ENCODE measurements at regions not wholly inside any gene's neighbourhood (a gene's known extent, or its start where the extent isn't known, plus 50 kb on each side); places are given as distances from the start of the nearest gene placed in this dataset.
"Not testable (repeated sequence)": the region's sequence is repeated elsewhere in the genome, so short reads cannot be mapped to it uniquely, and the experiment has no call there.

DNA sequence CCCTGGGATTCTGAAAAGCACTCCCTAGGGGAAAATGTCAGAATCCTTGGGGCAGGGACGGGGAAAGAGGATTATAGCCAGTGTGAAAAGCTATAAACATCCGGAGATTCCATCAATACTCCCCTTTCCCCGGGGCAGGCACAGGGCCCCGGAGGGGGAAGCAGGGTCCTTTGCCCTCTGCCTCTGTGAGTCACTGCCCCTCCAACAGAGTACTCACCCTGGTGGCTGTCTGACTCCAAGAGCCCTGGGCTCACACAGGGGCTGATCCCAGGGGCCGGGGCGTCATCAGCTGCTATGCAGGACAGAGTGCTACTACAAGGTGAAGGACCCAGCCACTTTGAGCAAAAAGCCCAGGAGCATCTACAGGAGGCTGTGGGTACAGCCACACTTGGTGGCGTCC lies 133.0 kb upstream of the PRR20G start:
- DNase-seq (no peak), ATAC-seq (no peak)
- no peaks in the 10 kb centered on the region for H3K9me3 ChIP-seq (ENCODE audit: control insufficient read depth, low read length, poor library complexity, severe bottlenecking)
- peaks cover 74% of the 10 kb centered on the region for H3K27me3 Mint-ChIP-seq
- H3K36me3 Mint-ChIP-seq (ENCODE audit: low read depth): no peaks in the 10 kb centered on the region
- peaks cover 7% of the 10 kb centered on the region for H3K4me1 Mint-ChIP-seq
- no peak overlapping the region for H3K27ac Mint-ChIP-seq
- no peak overlapping the region for H3K4me3 Mint-ChIP-seq

DNA sequence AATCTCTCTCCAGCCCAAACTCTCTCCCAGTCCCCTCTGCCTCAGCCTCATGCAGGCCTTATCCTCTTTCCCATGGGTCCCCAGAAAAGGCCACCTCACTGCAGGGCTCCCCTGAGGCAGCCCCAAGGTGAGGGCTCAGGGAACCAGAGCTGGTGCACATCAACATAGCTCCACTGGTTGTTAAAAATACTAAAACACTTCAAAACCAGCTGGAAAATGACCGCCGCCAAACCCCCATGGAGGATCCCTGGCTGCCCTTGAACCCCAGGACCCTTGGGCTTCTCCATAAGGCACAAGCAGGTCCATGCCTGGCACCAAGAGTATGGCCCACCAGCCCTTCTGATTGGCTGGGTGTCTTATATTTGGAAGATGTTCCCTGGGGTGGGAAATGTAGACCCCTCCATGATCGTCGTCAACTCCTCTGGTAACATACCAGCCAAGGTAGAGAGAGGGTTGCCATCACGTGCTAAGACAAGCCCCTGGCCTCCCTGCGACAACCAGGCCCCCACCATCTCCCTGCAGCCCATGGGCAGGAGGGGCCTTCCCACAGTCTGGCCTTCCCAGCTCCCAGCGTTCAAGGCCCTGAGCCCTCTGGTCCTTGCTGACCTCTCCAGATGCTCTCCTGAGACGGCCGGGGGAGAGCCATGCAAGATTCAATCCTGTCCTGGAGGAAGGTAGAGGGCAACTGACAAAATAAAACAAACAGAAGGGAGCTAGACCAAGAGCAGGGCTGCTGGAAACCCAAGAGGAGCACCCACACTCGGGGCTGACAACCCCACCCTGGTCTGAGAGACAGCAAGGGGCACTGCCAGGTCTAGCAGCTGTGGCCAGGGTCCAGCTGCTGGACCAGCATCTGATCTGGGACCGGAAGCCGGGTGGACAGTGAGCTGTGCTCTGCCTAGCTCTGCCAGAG lies 132.1 kb upstream of the PRR20G start:
- peaks cover 74% of the 10 kb centered on the region for H3K27me3 Mint-ChIP-seq
- H3K36me3 Mint-ChIP-seq (ENCODE audit: low read depth): no peaks in the 10 kb centered on the region
- H3K4me3 Mint-ChIP-seq: no peak overlapping the region
- ATAC-seq: no peak
- H3K27ac Mint-ChIP-seq: no peak overlapping the region
- DNase-seq: no peak
- no peaks in the 10 kb centered on the region for H3K9me3 ChIP-seq (ENCODE audit: control insufficient read depth, low read length, poor library complexity, severe bottlenecking)
- peaks cover 7% of the 10 kb centered on the region for H3K4me1 Mint-ChIP-seq

DNA sequence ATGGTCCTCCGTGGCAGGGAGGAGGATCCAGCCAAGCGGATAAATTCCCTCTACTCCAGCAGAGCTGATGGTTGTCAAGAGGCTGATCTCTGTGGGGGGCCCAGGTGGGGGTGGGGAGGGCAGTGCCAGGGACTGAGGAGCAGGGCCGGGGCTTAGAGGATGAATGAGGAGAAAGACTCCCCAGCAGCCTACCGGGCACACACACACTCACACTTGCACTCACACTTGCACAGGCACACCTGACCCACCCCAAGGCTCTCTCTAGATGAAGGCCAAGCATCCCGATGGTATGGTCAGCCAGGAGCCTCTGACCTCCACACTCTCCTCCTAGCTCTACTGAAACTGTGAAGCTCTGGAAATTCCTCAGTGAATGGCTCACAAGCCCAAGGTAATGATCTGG lies 131.3 kb upstream of the PRR20G start:
- ATAC-seq (no peak), DNase-seq (no peak)
- no peak overlapping the region for H3K4me3 Mint-ChIP-seq
- H3K36me3 Mint-ChIP-seq (ENCODE audit: low read depth): no peaks in the 10 kb centered on the region
- H3K27me3 Mint-ChIP-seq: peaks cover 74% of the 10 kb centered on the region
- peaks cover 4% of the 10 kb centered on the region for H3K4me1 Mint-ChIP-seq
- no peak overlapping the region for H3K27ac Mint-ChIP-seq
- H3K9me3 ChIP-seq (ENCODE audit: control insufficient read depth, low read length, poor library complexity, severe bottlenecking): no peaks in the 10 kb centered on the region

DNA sequence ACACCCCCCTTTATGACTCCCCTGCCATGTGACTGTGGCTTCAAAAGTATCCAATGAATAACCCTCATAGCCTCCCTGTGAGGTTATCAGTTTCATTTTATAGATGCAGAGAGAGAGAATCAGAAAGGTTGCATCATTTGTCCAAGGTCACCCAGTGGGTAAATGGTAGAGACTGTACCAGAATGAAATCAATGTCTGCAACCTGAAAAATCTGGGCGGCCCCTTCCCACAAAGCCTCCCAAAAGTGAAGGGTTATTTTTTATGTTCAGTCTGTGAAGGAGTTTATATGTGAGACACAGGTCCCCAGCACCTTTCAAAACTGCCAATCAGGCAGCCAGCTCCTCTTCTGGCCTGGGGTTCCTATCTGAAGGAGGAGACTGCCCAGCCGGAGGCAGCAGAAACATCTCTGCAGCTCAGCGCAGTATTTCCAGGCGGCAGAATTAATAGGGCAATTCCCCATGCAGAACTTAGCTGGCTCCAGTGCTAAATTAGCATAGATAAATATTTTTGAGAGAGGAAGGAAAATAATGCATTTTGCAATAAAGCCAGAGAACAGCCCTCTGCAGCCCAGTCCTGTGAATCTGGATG lies 130.8 kb upstream of the PRR20G start:
- Mint-ChIP-seq H3K27ac (no peak overlapping the region), H3K27me3 (peaks cover 74% of the 10 kb centered on the region), H3K36me3 (ENCODE audit: low read depth) (no peaks in the 10 kb centered on the region), H3K4me1 (peaks cover 4% of the 10 kb centered on the region), H3K4me3 (no peak overlapping the region)
- no peaks in the 10 kb centered on the region for H3K9me3 ChIP-seq (ENCODE audit: control insufficient read depth, low read length, poor library complexity, severe bottlenecking)
- ATAC-seq: no peak
- no peak for DNase-seq

DNA sequence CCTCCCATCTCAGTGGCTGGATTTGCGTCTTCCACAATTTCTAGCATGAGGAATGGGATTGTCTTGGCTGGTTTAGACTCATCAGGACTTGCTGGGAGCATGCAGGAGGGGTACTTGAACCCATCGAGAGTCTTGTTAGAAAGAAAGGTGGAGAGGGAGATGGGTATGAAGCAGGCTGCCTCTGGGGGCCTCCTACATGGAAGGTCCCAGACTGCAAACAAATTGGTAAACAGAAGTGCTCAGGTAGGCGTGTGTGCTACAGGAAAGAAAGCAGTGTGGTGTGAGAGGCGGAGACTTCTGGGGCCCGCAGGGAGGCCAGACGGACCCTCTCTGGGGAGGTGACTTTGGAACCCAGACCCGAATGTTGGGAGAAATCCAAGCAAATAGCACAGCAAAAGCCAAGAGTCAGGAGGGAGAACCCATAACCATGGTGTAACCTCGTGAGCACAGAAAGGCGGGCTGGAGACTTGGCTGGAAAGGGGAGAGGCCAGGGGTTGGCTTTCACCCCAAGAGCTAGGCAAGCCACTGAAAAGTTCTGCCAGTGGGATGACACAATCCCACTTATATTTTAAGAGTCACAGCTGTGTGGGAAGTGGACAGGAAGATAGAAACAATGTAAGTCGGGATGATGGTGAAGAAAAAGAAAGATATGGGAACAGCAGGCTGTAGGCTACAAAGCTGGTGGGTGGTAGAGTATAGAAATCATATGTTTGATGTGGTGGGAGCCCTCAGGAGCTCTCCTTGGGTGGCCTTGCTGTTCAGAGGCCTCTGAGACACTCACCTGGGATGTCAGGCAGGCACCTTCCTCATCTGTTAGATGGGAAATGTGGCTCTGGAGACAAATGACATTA lies 130.1 kb upstream of the PRR20G start:
- peaks cover 2% of the 10 kb centered on the region for H3K4me1 Mint-ChIP-seq
- H3K27me3 Mint-ChIP-seq: peaks cover 80% of the 10 kb centered on the region
- H3K27ac Mint-ChIP-seq: no peak overlapping the region
- DNase-seq (no peak), ATAC-seq (no peak)
- H3K9me3 ChIP-seq (ENCODE audit: control insufficient read depth, low read length, poor library complexity, severe bottlenecking): no peaks in the 10 kb centered on the region
- no peak overlapping the region for H3K4me3 Mint-ChIP-seq
- H3K36me3 Mint-ChIP-seq (ENCODE audit: low read depth): no peaks in the 10 kb centered on the region

DNA sequence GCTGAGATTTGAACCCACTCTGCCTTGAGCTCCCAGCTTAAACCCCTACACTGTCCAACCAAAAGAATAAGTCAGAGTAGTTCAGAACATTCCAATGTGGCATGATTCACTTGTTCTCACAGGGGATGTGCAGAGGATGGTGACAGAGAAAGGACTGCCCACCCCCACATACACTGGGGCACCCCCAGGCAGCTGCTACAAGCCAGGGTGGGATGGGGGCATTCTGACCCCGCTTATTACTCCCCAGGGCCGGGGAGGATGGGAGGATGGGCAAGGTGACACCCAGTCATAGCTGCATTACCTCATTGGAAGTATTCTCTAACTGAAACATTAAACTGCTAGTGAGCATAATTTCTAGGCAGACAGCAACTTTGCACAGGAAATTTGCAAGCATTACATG lies 126.0 kb upstream of the PRR20G start:
- H3K36me3 Mint-ChIP-seq (ENCODE audit: low read depth): no peaks in the 10 kb centered on the region
- H3K27ac Mint-ChIP-seq: no peak overlapping the region
- H3K9me3 ChIP-seq (ENCODE audit: control insufficient read depth, low read length, poor library complexity, severe bottlenecking): no peaks in the 10 kb centered on the region
- DNase-seq (no peak), ATAC-seq (no peak)
- H3K4me3 Mint-ChIP-seq: no peak overlapping the region
- peaks cover 90% of the 10 kb centered on the region for H3K27me3 Mint-ChIP-seq
- H3K4me1 Mint-ChIP-seq: no peaks in the 10 kb centered on the region

DNA sequence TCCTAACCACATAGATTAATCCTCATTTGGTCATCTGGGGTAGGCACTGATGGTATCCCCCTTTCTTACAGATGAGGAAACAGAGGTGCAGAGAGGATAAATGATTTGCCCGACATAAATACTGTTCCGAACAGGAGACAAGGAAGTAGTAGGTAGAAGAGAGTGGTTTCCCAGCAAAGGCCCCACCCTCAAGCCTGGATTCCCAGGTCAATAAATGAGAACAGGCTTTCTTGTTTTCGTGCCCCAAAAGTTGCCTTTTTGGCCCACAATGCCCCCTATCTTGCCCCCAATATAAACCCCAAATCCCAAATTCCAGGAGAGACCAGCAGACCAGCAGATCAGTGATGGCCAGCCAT lies 125.5 kb upstream of the PRR20G start:
- Mint-ChIP-seq H3K27me3 (peaks cover 86% of the 10 kb centered on the region), H3K27ac (no peak overlapping the region), H3K36me3 (ENCODE audit: low read depth) (no peaks in the 10 kb centered on the region), H3K4me3 (no peak overlapping the region), H3K4me1 (no peaks in the 10 kb centered on the region)
- no peaks in the 10 kb centered on the region for H3K9me3 ChIP-seq (ENCODE audit: control insufficient read depth, low read length, poor library complexity, severe bottlenecking)
- DNase-seq: no peak
- no peak for ATAC-seq

DNA sequence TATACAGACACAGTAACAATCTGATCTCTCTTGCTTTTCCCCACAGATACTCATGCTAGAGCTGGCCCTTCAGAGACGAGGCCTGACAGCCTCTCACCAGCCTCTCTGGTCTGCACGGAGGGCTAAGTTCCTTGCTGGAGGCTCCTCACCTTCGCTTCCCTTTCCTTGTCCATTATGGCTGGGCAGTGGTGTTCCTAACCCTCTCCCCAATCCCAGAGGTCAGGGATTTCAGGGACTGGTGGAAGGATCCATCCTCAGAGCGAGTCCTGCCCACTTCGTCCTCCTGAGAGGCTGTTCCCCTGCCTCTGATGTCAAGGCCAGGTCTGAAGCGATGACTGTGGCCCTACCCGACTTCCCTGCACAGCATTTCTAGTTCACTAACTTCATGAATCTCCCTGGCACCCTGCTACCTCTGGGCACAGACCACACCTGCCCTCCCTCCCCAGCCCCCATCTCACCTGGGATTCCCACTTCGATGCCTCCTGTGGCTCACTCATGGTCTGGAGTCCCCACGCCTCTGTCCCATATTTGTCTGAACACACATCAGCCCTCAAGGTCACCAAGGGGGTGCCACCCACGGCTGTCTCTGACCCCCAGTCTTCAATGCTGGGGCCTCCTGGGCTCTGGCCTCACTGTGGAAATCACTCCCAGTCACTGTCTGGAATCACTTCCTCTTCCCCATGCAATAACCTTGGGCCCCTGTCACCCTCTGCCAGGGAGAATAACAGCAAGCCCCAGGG lies 124.9 kb upstream of the PRR20G start:
- no peaks in the 10 kb centered on the region for H3K9me3 ChIP-seq (ENCODE audit: control insufficient read depth, low read length, poor library complexity, severe bottlenecking)
- Mint-ChIP-seq H3K4me1 (peaks cover under 1% of the 10 kb centered on the region), H3K36me3 (ENCODE audit: low read depth) (no peaks in the 10 kb centered on the region), H3K4me3 (no peak overlapping the region), H3K27ac (no peak overlapping the region), H3K27me3 (peaks cover 86% of the 10 kb centered on the region)
- ATAC-seq (no peak), DNase-seq (no peak)

DNA sequence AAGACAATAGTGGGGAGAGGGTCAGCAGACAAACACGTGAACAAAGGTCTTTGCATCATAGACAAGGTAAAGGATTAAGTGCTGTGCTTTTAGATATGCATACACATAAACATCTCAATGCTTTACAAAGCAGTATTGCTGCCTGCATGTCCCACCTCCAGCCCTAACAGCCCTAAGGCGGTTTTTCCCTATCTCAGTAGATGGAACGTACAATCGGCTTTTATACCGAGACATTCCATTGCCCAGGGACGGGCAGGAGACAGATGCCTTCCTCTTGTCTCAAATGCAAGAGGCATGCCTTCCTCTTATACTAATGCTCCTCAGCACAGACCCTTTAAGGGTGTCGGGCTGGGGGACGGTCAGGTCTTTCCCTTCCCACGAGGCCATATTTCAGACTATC lies 124.0 kb upstream of the PRR20G start:
- not testable (repeated sequence) for H3K4me1 Mint-ChIP-seq; H3K36me3 Mint-ChIP-seq (ENCODE audit: low read depth); H3K4me3 Mint-ChIP-seq; H3K27ac Mint-ChIP-seq; DNase-seq; H3K9me3 ChIP-seq (ENCODE audit: control insufficient read depth, low read length, poor library complexity, severe bottlenecking); ATAC-seq
- H3K27me3 Mint-ChIP-seq: peaks cover 86% of the 10 kb centered on the region

DNA sequence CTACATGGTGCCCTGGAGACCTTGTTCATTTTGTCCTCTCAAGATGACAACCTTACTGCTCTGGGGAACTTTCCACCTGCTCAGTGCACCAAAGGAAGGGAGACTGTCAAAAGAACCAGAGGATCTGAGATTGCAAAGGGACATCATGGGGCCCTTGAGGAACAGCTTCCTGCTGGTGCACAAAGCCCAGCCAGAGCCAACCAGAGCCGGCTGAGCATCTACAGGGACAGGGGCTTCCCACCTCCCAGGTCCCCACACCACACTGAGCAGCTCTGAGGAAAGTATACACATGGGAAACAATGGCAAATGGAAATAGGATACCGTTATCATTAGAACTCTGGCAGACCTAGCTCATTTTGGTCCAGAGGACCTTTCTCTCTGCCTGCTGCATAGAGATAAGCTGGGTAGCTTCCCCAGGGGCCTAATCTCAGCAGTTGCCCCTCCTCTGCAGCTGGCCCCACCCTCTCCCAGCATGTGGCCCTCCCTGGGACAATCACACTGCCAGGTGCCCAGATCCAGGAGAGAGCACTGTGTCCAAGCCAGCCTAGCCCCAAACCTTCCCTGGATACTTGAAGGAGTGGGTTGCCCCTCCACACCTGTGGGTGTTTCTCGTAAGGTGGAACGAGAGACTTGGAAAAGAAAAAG lies 123.4 kb upstream of the PRR20G start:
- Mint-ChIP-seq H3K27me3 (peaks cover 84% of the 10 kb centered on the region), H3K4me3 (no peak overlapping the region), H3K27ac (peak overlapping the region; percentile 14), H3K4me1 (peaks cover 3% of the 10 kb centered on the region), H3K36me3 (ENCODE audit: low read depth) (no peaks in the 10 kb centered on the region)
- no peak for ATAC-seq
- DNase-seq: no peak
- H3K9me3 ChIP-seq (ENCODE audit: control insufficient read depth, low read length, poor library complexity, severe bottlenecking): no peaks in the 10 kb centered on the region

DNA sequence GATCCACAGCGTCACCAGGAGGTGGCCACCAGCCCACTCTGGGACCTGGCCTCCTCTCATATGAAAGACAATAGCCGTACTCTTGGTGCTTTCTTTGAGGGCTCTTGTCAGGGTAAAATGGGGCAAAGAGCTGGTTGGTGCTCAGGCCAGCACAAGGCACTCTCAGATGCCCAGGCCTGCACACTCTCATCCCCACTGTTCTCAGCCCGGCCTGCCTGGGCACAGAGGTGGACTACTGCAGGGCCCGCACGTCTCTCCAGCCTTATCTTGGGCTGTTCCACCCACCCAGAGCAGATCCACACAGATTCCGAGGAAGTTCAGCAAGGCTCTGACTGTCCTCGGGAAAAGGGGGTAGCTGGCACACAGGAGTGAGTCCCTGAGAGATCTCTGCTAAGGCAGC lies 122.8 kb upstream of the PRR20G start:
- H3K9me3 ChIP-seq (ENCODE audit: control insufficient read depth, low read length, poor library complexity, severe bottlenecking): no peaks in the 10 kb centered on the region
- peaks cover 3% of the 10 kb centered on the region for H3K4me1 Mint-ChIP-seq
- DNase-seq: no peak
- no peak overlapping the region for H3K4me3 Mint-ChIP-seq
- H3K27me3 Mint-ChIP-seq: peaks cover 86% of the 10 kb centered on the region
- peak overlapping the region; percentile 14 for H3K27ac Mint-ChIP-seq
- ATAC-seq: no peak
- H3K36me3 Mint-ChIP-seq (ENCODE audit: low read depth): no peaks in the 10 kb centered on the region

DNA sequence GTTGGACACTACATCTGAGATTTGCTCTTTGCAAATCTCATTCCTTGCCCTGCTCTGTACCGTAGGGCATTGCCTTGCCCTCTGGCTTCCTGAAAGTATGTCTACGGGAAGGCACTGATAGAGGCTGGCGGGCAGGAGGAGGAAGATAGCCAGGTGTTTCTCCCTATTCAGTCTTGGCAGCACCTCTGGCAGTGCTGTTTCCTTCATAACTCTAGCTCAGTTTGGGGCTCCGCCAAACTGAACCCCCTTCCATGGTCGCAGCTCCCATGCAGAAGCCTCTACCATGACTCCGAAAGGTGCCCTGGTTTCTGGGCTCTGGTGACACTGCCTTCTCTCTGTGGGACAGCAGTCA lies 122.3 kb upstream of the PRR20G start:
- Mint-ChIP-seq H3K36me3 (ENCODE audit: low read depth) (no peaks in the 10 kb centered on the region), H3K4me3 (no peak overlapping the region), H3K4me1 (peaks cover 3% of the 10 kb centered on the region), H3K27me3 (peaks cover 87% of the 10 kb centered on the region), H3K27ac (no peak overlapping the region)
- H3K9me3 ChIP-seq (ENCODE audit: control insufficient read depth, low read length, poor library complexity, severe bottlenecking): no peaks in the 10 kb centered on the region
- ATAC-seq (no peak), DNase-seq (peak in 1 of 3 donors; percentile 4)
